Activated naive CD4-positive, alpha-beta T cell treated with anti-CD3 and anti-CD28 coated beads, Interleukin-2, amount 50 U/mL, for 16 hours (primary cell): ENCODE measurements at regions not wholly inside any gene's neighbourhood (a gene's known extent, or its start where the extent isn't known, plus 50 kb on each side); places are given as distances from the start of the nearest gene placed in this dataset.
"Not testable (repeated sequence)": the region's sequence is repeated elsewhere in the genome, so short reads cannot be mapped to it uniquely, and the experiment has no call there.

Experiments
- DNase-seq: peaks from one replicate; pipeline ENCODE4 v3.0.0-alpha.2; 2020

DNA sequence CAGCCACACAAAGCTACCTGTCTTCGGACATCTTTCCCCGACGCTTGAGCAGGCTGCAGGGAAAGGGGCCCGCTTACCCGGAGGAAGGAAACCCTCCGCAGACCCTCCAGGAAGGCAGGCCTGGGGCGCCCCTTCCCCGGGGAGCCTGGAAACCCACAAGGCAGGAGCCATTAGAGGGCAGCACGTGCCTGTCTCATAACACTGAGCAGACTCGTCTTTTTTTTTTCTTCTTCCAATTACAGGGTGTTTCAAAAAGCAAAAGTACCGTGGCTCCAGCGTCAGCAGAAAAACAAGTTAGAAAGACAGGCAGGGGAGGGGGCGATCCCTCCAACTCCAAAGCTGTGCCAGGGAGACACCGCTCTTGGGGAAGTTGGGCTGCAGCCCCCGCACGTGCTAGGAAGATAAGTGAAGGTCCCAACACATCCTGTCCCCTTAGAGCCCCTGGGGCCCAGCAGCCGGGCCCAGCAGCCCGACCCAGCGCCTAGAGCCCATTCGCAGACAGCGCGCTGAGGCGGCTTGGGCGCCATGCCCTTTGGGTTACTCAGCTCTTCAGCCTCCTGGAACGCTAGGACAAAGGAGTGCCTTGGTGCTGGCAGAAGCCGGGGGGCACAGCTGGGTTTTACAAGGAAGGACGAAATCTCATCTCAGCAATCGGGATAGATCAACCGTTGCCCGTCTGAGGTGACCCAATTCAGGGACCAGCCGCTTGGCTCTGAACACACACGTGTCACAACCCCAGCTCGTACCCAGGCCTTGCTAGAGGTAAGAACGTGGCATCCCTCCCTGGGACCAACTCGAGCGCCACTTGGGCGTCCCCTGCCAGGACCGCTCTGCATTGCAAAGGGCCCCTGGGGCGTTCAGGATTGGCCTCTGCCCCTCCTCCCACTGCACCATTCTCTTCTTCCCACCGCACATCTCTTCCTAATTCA is 136.3 kb downstream of the LY86 start:
- peak; percentile 74 for DNase-seq

DNA sequence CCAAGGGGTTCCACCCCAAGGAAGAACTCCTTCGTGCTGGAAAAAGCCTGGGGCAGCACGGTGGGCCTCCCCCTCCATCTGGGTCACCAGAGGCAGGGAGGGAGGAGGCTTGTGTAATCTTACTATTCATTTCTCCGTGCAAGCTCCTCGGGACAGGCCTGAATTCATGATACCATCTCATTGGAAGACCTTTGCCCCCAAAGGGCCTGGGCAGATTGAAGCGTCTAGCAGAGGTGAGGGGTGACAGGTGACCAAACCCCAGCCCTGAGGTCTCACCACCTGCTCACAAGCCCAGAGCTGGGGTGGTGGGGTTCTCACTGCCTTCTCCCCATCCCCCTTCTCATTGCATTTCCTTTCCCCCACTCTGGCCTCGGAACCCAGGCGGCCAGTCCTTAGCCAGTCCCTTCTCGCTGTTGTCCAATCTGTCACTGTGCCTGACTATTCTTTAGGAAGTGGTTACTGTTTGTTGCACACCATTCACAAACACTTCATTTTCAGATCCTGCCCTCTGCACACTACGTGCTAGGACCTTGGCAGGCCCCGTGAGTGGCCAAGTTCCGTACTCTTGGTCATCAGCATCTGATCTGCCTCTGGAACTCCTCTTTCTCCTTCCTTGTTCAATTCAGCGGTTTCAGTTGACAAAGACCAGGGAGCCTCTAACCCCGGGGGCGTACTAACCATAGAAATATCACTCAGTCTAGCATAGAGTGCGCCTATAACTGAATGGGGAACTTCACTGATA is 137.1 kb downstream of the LY86 start:
- DNase-seq, result no peak

DNA sequence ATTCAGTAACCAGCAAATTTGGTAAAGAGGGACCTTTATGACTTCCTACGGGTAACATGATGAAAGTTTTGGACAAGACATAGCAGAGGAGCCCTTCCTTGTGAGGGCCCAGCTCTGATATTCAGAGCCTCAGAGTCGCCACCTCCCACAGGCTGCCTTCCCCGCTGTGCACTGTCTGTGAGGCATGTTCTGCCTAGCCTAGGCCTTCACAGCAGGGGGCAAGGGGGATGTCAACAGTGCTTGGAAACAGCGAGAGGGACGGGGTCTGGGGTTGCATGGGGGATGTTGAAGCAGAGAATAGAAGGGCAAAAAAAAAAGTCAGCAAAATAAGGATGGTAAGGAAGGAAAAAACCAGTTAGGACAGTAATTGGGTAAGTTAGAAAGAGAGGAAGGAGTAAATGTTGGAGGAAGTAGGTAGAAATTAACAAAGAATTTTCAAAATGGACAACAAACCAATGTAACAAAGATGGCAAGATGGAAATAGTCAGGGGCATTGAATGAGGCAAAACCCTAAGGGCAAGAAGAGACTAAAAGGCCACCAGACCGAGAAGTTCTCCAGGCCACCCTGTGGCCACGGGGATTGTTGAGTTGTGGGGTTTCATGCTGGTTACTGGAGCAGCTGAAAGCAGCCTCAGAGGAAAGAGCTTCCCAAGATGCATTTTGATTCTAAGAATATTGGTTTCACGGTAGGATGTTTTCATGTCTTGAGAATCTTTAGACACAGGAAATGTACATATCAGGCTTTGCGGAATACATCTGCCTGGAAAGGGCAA is 139.8 kb downstream of the LY86 start:
- DNase-seq, result no peak

DNA sequence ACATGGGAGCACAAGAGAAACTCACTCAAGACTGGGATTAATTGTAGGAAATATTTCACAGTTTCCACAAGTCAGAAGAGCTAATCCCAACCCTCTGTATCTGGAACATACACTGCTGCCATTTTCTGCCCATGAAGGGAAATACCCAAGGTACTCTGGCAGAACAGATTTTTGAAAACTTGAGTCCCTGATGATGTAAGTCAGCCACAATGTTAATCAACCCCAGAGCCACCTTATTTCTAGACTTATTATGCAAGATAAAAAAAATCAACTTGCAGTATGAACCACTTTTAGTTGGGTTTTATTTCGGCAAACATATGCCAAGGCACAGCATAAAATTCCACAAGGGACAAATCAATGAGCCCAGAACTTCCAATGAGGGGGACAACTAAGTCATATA is 141.5 kb downstream of the LY86 start:
- no peak for DNase-seq

DNA sequence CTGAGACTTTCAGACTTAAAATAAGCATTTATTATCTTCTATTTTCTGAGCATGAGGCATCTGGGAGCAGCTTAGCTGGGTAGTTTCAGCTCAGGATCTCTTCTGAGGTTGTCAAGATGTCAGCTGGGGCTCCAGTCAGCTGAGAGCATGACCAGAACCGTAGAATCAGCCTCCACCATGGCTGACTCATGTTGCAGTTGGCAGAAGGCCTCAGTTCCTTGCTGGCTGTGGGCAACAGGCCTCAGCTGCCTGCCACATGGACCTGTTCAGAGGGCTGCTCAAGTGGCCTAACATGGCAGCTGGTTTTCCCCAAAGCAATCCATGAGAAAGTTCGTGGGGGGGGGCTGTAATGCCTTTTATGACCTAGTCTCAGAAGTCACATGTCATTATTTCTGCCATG is 142.3 kb downstream of the LY86 start:
- DNase-seq, result no peak

DNA sequence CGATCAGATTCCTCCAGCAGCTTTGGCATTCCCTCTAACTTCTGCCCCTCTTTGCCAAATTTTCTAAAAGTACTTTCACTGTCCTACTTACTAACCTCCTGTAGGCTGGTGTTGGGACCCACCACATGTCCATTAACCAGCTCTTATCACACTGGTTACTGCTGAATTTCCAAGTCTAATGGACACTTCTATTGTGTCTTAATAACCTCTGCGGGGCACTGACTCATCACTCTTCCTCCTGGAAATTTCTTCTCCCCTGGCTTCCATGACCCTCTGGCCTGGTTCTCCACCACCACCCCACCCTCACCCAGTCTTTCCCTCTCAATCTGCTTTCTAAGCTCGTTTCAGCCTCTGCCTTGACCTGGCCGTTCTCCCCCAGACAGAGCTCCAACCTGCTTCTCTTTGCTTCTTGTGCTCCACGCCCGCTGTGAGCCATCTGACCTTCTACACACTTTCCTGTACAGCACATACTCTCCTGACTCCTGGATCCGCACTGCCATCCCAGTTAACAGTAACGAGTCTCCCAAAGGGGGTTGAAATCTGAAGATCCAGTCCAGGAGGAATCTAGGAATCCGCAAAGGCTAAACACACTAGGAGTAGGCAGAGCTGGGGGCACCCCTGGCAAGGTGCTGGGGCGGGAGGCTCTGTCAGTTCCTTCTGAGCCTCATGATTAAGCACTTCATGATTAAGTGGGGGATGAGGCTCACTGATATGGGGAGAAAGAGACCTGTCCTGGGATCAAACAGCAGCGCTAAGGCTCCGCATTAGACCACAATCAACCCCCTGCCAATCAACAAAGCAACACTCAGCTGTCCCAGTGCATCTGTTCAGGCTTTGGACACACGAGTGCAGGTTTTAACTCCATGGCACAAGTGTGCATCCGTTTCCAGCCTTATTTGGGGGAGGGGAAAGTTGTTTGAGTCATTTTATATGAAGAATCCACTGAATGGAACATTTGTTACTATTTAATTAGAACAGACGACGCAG is 146.3 kb downstream of the LY86 start:
- DNase-seq, result no peak

DNA sequence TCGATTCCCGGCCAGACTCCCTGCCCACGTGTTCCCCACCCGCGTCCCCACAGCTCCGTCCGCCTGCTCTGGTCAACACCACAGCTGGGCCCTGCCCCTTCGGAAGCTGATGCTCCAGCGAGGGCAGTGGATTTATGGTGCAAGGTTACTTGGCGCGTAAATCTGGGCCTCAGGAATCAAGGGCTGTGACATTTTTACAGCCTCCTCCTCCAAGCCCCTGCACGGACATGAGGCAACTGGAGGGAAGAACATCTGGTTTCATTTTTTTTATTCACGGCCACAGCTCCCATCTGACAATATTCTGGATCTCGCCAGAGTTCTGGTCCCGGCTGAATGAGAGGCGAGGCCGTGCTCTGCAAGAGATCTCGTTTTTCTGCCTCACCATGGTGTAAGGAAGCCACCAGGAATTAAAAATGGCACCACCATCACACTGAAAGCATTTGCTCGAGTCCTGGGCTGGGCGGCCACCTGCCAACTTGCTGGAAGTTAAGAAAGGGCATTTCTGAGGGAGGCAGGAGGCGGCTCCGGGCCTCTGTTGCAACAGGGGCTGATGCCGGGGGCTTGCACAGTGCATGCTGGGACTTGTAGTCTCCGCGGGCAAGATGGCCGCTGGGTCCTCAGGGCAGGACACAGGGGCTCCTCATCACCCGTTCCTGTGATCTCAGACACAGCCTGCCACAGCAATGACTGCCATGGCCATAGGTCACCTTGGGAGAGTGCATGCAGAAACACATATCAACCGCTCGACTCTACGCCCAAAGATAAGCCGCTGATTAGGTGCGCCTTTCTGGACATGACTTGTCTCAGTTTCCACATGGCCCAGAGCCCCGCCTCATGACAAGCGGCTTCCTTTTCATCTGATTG is 148.5 kb downstream of the LY86 start:
- DNase-seq, result no peak

DNA sequence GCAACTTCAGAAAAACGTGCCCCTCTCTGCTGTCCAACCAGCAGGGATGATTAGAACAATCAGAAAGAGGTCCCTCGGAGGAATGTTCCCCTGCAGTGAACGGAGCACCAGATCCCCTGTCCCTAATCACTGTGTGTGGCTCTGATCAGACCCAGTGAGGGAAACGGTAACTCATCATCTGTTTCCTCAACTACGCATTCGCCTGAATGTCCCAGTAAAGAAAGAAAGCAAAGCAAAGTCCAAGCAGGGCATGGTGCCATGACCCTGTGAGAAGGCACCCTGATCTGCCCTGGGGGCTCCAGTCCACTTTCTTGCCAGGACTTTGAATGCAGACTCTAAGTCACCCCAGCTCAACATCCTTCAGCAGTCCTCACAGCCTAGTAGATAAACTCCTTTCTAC is 149.2 kb downstream of the LY86 start:
- no peak for DNase-seq

DNA sequence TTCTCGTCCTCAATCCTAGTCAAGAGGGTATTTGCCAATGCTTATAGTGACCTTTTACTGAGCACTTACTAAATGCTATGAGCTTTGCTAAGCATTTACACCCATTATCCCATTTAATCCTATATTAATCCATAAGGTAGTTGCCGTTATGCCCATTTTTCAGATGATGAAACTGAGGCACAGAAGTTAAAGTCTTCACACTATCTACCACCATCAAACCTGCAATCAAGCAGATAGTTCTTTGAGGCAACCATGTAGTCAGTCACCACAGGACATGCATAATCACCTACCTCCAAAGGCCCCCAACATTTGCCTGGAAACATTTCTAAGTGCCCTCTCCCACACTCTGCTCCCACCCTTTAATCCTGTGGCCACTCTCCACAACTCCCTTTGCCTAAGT is 149.6 kb downstream of the LY86 start:
- DNase-seq, result no peak

DNA sequence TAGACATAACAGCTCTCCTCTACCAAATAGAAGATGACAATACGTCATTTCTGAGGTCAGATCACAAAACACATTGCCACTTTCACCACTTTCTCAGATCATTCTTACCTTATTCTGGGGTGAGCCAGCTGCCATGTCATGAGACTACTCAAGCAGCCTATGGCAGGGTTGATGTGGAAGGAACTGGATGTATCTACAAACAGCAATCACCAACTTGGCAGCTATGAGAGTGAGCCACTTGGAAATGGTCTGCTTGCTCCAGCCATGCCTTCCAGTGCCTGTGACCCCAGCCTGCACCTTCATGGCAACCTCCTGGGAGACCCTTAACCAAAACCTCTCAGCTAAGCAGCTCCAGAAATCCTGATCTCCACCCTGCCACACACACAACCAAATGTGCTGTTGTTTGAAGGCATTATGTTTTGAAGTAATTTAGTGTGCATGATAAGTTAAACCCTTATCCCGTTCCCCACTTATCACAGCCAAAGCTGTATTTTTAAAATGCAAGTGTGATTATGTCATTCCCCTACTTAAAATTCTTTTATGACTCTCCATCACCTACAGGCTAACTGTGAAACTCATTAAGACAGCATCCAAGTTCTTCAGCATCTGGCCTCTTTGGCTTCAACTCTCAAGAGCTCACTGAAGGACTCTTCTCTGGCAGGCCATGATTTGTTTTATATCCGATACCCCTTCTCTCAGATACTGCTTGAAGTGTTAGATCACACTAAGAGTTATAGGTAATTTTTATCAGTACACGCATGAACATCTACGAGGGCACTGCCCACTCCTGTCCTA is 150.6 kb downstream of the LY86 start:
- DNase-seq, result no peak

DNA sequence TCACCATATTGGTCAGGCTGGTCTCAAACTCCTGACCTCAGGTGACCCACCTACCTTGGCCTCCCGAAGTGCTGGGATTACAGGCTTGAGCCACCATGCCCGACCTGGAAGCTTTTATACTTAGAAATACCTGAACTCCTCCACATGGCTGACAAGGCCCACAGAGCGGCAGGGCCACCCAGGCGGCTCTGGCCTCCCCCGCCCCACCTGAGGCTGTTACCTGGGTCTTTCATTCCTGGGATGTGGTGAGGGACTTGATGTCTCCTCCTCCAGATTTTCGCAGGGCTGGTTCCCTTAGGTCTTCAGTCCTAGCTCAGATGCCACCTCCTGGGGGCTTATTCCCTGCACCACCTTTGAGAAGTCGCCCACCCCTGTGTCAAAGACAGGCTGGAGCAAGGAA is 152.1 kb downstream of the LY86 start:
- no peak for DNase-seq

DNA sequence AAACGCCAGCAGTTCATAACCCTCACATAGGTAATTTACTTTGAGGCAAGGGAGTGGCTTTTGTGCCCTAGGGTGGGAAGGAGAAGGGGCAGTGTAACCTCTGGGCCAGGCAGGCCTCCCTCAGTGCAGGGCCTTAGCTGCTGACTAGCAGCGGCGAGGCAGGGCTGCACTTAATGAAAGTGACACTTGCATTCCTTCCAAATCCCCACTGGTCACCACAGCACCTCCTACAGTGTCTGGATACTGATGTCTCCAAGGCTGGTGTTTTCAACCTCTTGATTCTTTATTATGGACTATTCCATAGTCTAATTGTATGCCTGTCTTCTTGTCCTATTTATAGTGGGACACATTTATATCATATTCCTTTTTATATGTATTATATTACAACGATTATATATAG is 152.7 kb downstream of the LY86 start:
- no peak for DNase-seq

DNA sequence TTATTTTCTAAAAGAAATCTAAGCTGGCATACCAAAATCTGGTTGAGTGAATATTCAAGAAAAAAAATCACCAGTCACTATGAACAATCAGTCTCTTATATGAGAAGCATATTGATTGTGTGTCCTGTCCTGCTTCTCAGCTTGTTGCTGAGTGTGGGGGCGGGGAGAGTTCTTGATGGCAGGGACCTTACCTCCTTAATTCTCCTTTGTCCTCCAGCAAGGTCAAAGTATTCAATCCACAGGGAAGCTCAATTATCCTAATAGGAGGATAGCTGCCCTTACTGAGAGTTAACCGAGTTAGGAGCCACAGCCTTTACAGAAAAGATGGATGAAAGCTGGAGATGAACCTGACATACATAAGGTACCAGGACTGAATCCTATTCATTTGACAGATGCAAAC is 154.0 kb downstream of the LY86 start:
- no peak for DNase-seq

DNA sequence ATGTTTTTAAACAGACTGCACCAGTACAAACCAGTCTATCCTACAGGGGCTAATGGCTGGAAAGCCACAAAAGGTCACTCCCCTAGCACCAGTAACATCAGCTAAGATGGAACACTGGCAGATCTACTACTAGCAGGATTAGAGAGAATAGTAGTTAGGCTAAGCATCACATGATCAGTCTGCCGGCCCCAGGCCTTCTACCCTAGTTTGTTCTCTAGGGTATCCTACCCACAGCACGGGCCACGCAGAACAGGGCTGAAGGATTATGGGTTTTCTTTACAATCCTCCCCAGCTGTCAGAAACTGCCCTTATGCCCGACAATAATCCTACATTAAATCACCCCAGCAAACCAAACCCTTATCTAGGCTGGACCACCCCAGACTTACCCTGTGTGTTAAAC is 156.0 kb downstream of the LY86 start:
- no peak for DNase-seq

DNA sequence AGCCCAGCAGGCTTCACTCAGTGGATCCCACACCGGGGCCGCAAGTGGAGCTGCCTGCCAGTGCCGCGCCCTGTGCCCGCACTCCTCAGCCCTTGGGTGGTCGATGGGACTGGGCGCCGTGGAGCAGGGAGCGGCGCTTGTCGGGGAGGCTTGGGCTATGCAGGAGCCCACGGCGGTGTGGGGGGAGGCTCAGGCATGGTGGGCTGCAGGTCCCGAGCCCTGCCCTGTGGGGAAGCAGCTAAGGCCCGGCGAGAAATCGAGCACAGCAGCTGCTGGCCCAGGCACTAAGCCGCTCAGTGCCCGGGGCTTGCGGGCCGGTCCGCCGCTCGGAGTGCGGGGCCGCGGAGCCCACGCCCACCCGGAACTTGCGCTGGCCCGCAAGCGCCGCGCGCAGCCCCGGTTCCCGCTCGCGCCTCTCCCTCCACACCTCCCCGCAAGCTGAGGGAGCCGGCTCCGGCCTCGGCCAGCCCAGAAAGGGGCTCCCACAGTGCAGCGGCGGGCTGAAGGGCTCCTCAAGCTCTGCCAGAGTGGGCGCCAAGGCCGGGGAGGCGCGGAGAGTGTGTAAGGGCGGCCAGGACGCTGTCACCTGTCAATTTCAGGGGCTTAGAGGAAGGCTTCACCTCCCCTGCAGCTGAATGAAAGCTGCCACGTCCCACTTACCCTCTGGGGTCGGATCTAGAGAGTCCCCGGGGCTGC is 157.3 kb downstream of the LY86 start:
- not testable (repeated sequence) for DNase-seq

DNA sequence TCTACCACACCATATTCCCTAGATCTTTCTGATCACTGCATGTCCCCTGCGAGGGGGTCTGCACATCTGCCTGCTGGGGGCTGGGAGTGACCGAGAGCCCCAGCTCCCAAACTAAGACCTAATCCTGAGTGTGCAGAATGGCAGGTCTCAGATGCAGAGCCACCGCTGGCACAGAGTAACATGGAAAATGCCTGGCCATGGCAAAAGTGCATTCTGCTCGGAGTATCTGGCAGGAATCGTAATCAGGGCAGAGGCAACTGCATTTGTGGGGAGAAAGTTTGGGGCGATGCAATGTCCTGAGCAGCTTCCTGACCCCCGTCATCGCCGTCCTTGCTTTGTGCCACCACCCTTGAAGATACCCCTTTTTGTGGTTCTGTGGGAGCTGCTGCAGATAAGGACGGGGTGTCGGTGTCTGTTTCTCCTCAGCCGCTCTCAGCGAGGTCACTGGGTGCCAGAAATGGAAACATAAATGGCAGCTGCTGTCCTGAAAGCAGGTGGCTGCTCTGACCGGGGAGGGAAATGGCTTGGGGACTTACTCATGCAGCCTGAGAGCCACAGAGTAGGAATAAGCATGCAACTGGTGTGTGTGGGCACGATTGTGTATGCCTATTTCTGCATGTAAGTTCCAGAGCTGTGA is 157.9 kb downstream of the LY86 start:
- no peak for DNase-seq

DNA sequence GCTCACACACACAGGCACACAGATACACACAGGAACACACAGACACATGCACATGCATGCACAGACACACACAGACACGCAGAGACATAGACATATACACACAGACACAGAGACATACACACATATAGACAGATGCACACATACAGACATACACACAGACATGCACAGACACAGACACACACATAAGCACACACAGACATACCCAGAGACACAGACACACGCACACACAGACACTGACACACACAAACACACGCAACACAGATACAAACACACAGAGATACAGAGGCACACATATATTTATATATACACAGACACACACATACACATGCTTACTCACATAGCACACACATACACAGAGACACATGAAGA is 158.4 kb downstream of the LY86 start:
- no peak for DNase-seq

DNA sequence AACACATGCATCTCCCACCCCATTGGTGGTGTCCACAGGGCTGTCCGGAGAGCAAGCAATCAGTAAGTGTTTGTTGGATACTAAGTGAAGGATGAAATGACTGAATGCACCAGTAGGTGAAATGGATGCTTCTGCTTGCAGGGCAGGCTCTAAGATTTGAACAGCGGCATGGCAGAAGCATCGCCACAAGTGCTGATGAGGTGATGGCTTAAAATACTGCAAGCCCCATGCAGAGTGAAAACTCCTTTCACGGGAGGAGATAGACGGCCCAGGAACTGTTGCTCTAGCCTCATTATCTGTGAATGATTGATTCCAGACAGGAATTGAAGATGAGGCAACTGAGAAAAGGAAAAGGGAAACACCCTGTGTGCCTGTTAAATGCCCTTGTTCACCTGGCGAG is 158.9 kb downstream of the LY86 start:
- no peak for DNase-seq

DNA sequence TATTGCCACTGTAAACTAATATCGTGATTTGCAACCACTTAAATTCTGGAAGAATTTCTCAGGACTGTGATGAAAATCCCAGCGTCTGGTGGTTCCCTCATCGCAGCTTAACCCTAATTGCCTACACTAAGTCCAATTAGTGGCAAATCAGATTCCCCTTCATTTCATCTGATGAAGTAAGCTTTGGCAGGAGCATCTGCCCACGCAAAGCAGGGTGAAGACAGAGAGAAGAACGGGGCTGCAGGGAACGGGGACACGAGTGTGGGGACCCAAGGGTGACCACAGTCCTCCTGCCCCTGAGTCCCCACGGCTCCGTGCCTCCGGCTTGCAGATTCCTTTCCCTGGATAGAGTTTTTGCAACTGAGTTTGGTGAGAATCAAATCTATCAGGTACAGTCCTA is 159.5 kb downstream of the LY86 start:
- no peak for DNase-seq
